T-helper 2 cell treated with Interferon-gamma antibody and Interleukin-4, amounts not matched to agents 5 μg/mL and 100 μg/mL, for 36 hours (primary cell): ENCODE measurements at regions not wholly inside any gene's neighbourhood (a gene's known extent, or its start where the extent isn't known, plus 50 kb on each side); places are given as distances from the start of the nearest gene placed in this dataset.
"Not testable (repeated sequence)": the region's sequence is repeated elsewhere in the genome, so short reads cannot be mapped to it uniquely, and the experiment has no call there.

Experiments
- DNase-seq: peaks from one replicate; pipeline ENCODE4 v3.0.0; 2021; ENCODE audit warnings: low spot score
- H3K27ac Mint-ChIP-seq: one replicate; pipeline ENCODE4 v1.8.0; 2021; ENCODE audit warnings: mild to moderate bottlenecking, mixed read lengths
- H3K27me3 Mint-ChIP-seq: one replicate; pipeline ENCODE4 v1.8.0; 2021; ENCODE audit warnings: low read depth, mixed read lengths
- H3K36me3 Mint-ChIP-seq: one replicate; pipeline ENCODE4 v1.8.0; 2021; ENCODE audit warnings: low read depth, mixed read lengths
- H3K4me1 Mint-ChIP-seq: one replicate; pipeline ENCODE4 v1.8.0; 2021; ENCODE audit warnings: low read depth, mixed read lengths
- H3K4me3 Mint-ChIP-seq: one replicate; pipeline ENCODE4 v1.8.0; 2022; ENCODE audit warnings: mild to moderate bottlenecking, moderate library complexity, mixed read lengths
- H3K9me3 Mint-ChIP-seq: one replicate; pipeline ENCODE4 v1.8.0; 2021; ENCODE audit warnings: mixed read lengths

GRCh38 chr2:234252772-234253171 is 202.3 kb downstream of the SPP2 start:
- Mint-ChIP-seq H3K27me3 (peaks cover 24% of the 10 kb centered on the region), H3K36me3 (no peaks in the 10 kb centered on the region), H3K4me1 (peaks cover 9% of the 10 kb centered on the region), H3K4me3 (no peak overlapping the region), H3K9me3 (no peaks in the 10 kb centered on the region), H3K27ac (no peak overlapping the region)
- no peak for DNase-seq

GRCh38 chr2:234251326-234252271 is 201.1 kb downstream of the SPP2 start:
- H3K4me3 Mint-ChIP-seq = no peak overlapping the region
- no peak for DNase-seq
- no peak overlapping the region for H3K27ac Mint-ChIP-seq
- H3K27me3 Mint-ChIP-seq = peaks cover 24% of the 10 kb centered on the region
- H3K4me1 Mint-ChIP-seq = peaks cover 7% of the 10 kb centered on the region
- no peaks in the 10 kb centered on the region for H3K9me3 Mint-ChIP-seq
- no peaks in the 10 kb centered on the region for H3K36me3 Mint-ChIP-seq

DNA sequence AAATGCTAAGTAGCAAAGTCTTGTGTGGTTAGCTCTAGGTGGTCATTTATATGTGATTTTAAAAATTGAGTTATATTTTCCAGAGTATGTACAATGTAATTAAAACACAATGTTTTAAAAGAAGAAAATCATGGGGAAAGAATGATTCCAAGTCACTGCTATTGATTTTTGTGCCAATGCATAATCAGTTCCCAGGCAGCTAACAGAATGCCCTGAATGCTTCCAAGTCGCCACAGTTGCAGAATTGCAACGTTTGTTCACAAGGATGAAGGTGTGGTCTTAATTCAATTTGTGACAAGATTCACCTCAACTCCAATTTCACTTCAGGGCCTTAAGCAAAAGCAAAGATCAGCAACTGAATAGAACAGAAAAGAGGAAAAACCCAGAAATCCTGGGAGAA is 200.4 kb downstream of the SPP2 start:
- peaks cover 7% of the 10 kb centered on the region for H3K4me1 Mint-ChIP-seq
- H3K36me3 Mint-ChIP-seq = no peaks in the 10 kb centered on the region
- no peak overlapping the region for H3K27ac Mint-ChIP-seq
- no peak for DNase-seq
- H3K4me3 Mint-ChIP-seq = no peak overlapping the region
- peaks cover 24% of the 10 kb centered on the region for H3K27me3 Mint-ChIP-seq
- H3K9me3 Mint-ChIP-seq = no peaks in the 10 kb centered on the region

- H3K27me3 Mint-ChIP-seq = peaks cover 22% of the 10 kb centered on the region
- DNase-seq = no peak
Observed at GRCh38 chr2:234249873-234250272, 199.4 kb downstream of the SPP2 start.

GRCh38 chr2:234249034-234249735 is 198.7 kb downstream of the SPP2 start:
- H3K36me3 Mint-ChIP-seq = no peaks in the 10 kb centered on the region
- H3K4me3 Mint-ChIP-seq = no peak overlapping the region
- H3K27ac Mint-ChIP-seq = no peak overlapping the region
- peaks cover 22% of the 10 kb centered on the region for H3K27me3 Mint-ChIP-seq
- H3K9me3 Mint-ChIP-seq = no peaks in the 10 kb centered on the region
- peaks cover 5% of the 10 kb centered on the region for H3K4me1 Mint-ChIP-seq
- no peak for DNase-seq

More at GRCh38 chr2:234249873-234250272, 199.4 kb downstream of the SPP2 start:
- peaks cover 6% of the 10 kb centered on the region for H3K4me1 Mint-ChIP-seq
- H3K9me3 Mint-ChIP-seq = no peaks in the 10 kb centered on the region
- no peak overlapping the region for H3K27ac Mint-ChIP-seq
- H3K36me3 Mint-ChIP-seq = no peaks in the 10 kb centered on the region
- no peak overlapping the region for H3K4me3 Mint-ChIP-seq

DNA sequence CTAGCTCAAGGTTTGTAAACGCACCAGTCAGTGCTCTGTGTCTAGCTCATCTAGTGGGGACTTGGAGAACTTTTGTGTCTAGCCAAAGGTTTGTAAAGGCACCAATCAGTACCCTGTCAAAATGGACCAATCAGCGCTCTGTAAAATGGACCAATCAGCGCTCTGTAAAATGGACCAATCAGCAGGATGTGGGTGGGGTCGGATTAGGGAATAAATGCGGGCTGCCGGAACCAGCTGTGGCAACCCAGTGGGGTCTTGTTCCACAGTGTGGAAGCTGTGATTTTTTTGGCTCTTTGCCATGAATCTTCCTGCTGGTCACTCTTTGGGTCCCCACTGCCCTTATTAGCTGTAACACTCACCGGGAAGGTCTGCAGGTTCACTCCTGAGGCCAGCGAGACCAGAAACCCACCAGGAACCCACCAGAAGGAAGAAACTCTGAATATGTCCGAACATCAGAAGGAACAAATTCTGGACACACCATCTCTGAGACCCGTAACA is 197.8 kb downstream of the SPP2 start:
- H3K4me1 Mint-ChIP-seq = peaks cover 13% of the 10 kb centered on the region
- H3K36me3 Mint-ChIP-seq, H3K27ac Mint-ChIP-seq, H3K4me3 Mint-ChIP-seq, DNase-seq, H3K9me3 Mint-ChIP-seq: not testable (repeated sequence)
- peaks cover 22% of the 10 kb centered on the region for H3K27me3 Mint-ChIP-seq

- Mint-ChIP-seq H3K36me3 (no peaks in the 10 kb centered on the region), H3K4me3 (no peak overlapping the region), H3K9me3 (no peaks in the 10 kb centered on the region), H3K27ac (no peak overlapping the region), H3K4me1 (peaks cover 14% of the 10 kb centered on the region), H3K27me3 (peaks cover 20% of the 10 kb centered on the region)
- DNase-seq = no peak
Observed at GRCh38 chr2:234247453-234248180, 197.1 kb downstream of the SPP2 start.

GRCh38 chr2:234245945-234246344 is 195.4 kb downstream of the SPP2 start:
- Mint-ChIP-seq H3K9me3 (no peaks in the 10 kb centered on the region), H3K27ac (no peak overlapping the region), H3K36me3 (no peaks in the 10 kb centered on the region), H3K4me3 (no peak overlapping the region), H3K4me1 (peaks cover 14% of the 10 kb centered on the region), H3K27me3 (peaks cover 12% of the 10 kb centered on the region)
- DNase-seq = no peak

DNA sequence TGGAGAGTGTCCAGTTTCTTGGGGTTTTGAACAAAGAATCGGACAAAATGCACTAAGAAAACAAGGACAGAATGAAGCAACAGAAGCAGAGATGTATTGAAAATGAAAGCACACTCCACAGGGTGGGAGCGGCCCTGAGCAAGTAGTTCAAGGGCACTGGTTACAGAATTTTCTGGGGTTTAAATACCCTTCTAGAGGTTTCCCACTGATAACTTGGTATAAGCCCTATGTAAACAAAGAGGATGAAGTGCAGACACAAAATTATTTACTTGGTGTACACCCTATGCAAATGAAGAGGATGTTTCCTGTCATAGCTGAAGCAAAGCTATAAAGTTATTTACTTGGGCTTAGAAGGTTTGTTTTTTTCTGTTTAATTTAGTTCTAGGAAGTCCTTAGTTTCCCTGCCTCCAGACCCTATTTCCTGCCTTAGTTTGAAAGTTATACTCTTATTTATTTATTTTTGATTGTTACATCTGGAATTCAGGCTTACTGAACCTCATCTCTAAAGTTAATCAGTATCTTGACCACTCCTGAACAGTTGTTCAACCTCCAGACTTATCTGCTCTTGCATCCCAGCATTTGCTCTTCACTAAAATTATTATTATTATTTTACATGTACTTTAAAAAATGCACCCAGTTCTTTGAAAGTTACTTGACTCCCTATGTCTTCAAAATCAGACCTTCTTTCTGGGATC is 193.5 kb downstream of the SPP2 start:
- Mint-ChIP-seq H3K27ac (peak overlapping the region; percentile 69), H3K9me3 (peaks cover under 1% of the 10 kb centered on the region), H3K4me3 (peak overlapping the region; percentile 68), H3K4me1 (peaks cover 14% of the 10 kb centered on the region), H3K27me3 (peaks cover 6% of the 10 kb centered on the region), H3K36me3 (no peaks in the 10 kb centered on the region)
- no peak for DNase-seq

DNA sequence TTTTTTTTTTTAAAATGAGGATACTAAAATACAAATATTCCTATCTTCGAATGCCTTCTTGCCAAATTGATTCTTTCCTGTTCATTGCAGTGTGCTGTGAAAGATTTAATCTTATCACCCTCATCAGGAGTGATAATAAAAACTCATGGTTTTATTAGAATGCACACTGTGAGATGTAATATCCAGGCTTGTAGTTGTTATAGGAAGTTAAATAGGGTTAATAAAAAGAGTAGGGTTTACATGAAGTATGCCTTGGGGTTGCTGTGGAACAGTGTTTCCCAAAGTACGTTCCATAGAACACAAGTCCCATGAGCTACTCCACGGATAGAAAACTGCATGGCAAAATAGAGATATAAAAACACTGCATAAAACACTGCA is 191.9 kb downstream of the SPP2 start:
- no peak for DNase-seq
- Mint-ChIP-seq H3K4me1 (peaks cover 14% of the 10 kb centered on the region), H3K9me3 (peaks cover 6% of the 10 kb centered on the region), H3K4me3 (no peak overlapping the region), H3K27ac (no peak overlapping the region), H3K36me3 (no peaks in the 10 kb centered on the region), H3K27me3 (peaks cover 10% of the 10 kb centered on the region)

DNA sequence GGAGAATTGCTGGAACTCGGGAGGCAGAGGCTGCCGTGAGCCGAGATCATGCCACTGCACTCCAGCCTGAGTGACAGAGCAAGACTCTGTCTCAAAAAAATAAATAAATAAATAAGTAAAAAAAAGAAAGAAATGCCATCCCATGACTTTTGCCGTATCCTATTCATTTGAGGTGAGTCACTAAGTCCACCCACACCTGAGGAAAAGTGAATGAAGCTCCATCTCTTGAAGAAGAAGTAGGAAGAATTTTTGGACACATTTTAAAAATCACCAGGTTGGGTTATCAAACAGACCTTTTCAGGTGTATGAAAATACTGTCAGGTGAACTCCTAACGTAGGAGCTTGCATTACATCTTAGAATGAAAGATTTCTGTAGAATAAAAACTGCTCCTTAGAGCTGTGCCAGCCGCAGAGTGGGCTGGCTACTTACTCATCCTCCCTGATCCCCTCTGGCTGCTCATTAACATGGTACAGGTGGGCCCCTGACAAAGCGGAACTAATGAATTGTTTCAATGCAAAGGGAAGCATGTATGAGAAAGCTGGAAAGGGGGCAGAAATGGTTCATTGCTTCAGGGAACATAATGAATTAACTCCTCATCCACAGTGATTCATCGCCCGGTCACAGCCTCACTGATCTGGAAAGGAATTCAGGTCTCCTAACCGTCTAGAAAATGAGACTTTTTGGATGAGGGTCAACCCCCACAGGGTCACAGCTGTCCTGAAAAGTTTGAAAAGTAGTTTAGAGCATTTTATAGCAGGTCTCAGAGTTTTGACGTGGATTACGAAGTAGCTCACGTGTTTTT is 191.4 kb downstream of the SPP2 start:
- Mint-ChIP-seq H3K36me3 (no peaks in the 10 kb centered on the region), H3K4me3 (no peak overlapping the region), H3K4me1 (peaks cover 14% of the 10 kb centered on the region), H3K9me3 (peaks cover 6% of the 10 kb centered on the region), H3K27me3 (peaks cover 12% of the 10 kb centered on the region), H3K27ac (no peak overlapping the region)
- DNase-seq = no peak

GRCh38 chr2:234240917-234241316 is 190.4 kb downstream of the SPP2 start:
- Mint-ChIP-seq H3K4me1 (peaks cover 14% of the 10 kb centered on the region), H3K27ac (no peak overlapping the region), H3K9me3 (peaks cover 6% of the 10 kb centered on the region), H3K27me3 (peaks cover 13% of the 10 kb centered on the region), H3K36me3 (no peaks in the 10 kb centered on the region), H3K4me3 (no peak overlapping the region)
- no peak for DNase-seq

DNA sequence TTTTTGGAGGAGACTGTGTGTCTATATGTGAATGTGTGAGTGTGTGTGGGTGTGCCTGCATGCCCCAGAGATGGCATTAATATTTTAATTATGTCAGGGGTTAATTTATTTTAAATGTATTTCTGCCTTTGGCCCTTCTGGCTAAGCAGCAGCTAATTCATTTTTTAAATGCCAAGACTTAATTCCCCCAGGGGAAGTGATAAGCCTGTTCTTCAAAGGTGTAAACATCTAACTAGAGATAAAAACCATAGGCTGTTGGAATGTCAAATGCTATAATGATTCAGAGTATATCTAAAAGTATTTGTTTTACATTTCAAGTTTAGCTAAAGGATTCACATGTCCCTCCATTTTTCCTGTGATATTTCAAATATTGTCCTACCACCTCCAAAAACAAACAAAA is 184.7 kb downstream of the SPP2 start:
- DNase-seq = no peak
- H3K9me3 Mint-ChIP-seq = peaks cover 6% of the 10 kb centered on the region
- no peaks in the 10 kb centered on the region for H3K4me1 Mint-ChIP-seq
- H3K27me3 Mint-ChIP-seq = peaks cover 12% of the 10 kb centered on the region
- no peaks in the 10 kb centered on the region for H3K36me3 Mint-ChIP-seq
- no peak overlapping the region for H3K27ac Mint-ChIP-seq
- no peak overlapping the region for H3K4me3 Mint-ChIP-seq
